NT2/D1 (cell line): ENCODE measurements at regions not wholly inside any gene's neighbourhood (a gene's known extent, or its start where the extent isn't known, plus 50 kb on each side); places are given as distances from the start of the nearest gene placed in this dataset.
"Not testable (repeated sequence)": the region's sequence is repeated elsewhere in the genome, so short reads cannot be mapped to it uniquely, and the experiment has no call there.

Experiments used
- DNase-seq: peaks from one replicate; pipeline ENCODE4 v3.0.0-alpha.2; 2011; ENCODE audit warnings: low read depth, low spot score
- H3K27me3 ChIP-seq: 2 replicates; pipeline ENCODE4 v1.6.0; 2011; ENCODE audit warnings: mild to moderate bottlenecking; ENCODE audit not compliant: insufficient read length, insufficient read depth
- H3K36me3 ChIP-seq: 2 replicates; pipeline ENCODE4 v1.6.1; 2011; ENCODE audit warnings: mild to moderate bottlenecking, low read length, mixed read lengths; ENCODE audit not compliant: insufficient read depth, insufficient read length
- H3K4me1 ChIP-seq: 2 replicates; pipeline ENCODE4 v1.5.1; 2011; ENCODE audit not compliant: insufficient read depth, insufficient read length
- H3K4me3 ChIP-seq: 2 replicates; pipeline ENCODE4 v1.5.1; 2011; ENCODE audit warnings: low read depth; ENCODE audit not compliant: insufficient read length
- H3K9ac ChIP-seq: 2 replicates; pipeline ENCODE4 v1.6.0; 2011; ENCODE audit warnings: low read depth; ENCODE audit not compliant: insufficient read length
- H3K9me3 ChIP-seq: 2 replicates; pipeline ENCODE4 v1.5.1; 2011; ENCODE audit warnings: mild to moderate bottlenecking, low read length; ENCODE audit not compliant: insufficient read depth
- SUZ12 ChIP-seq: IDR thresholded peaks from 2 replicates; pipeline ENCODE4 v1.6.1; 2011; ENCODE audit not compliant: insufficient read length, insufficient read depth; ENCODE audit errors: extremely low read depth
- YY1 ChIP-seq: IDR thresholded peaks from 2 replicates; pipeline ENCODE4 v1.6.1; 2011; ENCODE audit not compliant: insufficient read length, insufficient read depth
- ZNF274 ChIP-seq: IDR thresholded peaks from 2 replicates; pipeline ENCODE4 v1.6.1; 2011; ENCODE audit warnings: mild to moderate bottlenecking, low read depth, low read length

- Histone ChIP-seq H3K4me1 (no peaks in the 10 kb centered on the region), H3K9ac (no peak overlapping the region), H3K9me3 (no peaks in the 10 kb centered on the region), H3K27me3 (no peaks in the 10 kb centered on the region), H3K4me3 (no peak overlapping the region), H3K36me3 (no peaks in the 10 kb centered on the region)
- TF ChIP-seq YY1 = no peak
- TF ChIP-seq ZNF274 = no peak
- TF ChIP-seq SUZ12 = no peak
- no peak for DNase-seq
Observed at GRCh38 chr2:167749016-167749415, 498.4 kb downstream of the STK39 start.

GRCh38 chr2:167748536-167748935, 498.9 kb downstream of the STK39 start:
- Histone ChIP-seq H3K9me3 (no peaks in the 10 kb centered on the region), H3K4me3 (no peak overlapping the region), H3K27me3 (no peaks in the 10 kb centered on the region), H3K9ac (no peak overlapping the region), H3K36me3 (no peaks in the 10 kb centered on the region), H3K4me1 (no peaks in the 10 kb centered on the region)
- TF ChIP-seq YY1 = no peak
- no peak for TF ChIP-seq SUZ12
- no peak for TF ChIP-seq ZNF274
- DNase-seq = no peak

GRCh38 chr2:167745667-167746066, 501.7 kb downstream of the STK39 start:
- Histone ChIP-seq H3K9ac (no peak overlapping the region), H3K4me3 (no peak overlapping the region), H3K9me3 (no peaks in the 10 kb centered on the region), H3K4me1 (no peaks in the 10 kb centered on the region), H3K27me3 (no peaks in the 10 kb centered on the region), H3K36me3 (no peaks in the 10 kb centered on the region)
- no peak for DNase-seq
- TF ChIP-seq ZNF274 (no peak), SUZ12 (no peak), YY1 (no peak)

- H3K36me3 ChIP-seq, DNase-seq, H3K9me3 ChIP-seq, H3K27me3 ChIP-seq, H3K4me3 ChIP-seq, H3K4me1 ChIP-seq, H3K9ac ChIP-seq: not testable (repeated sequence)
Observed at GRCh38 chr2:167739921-167740320, 507.5 kb downstream of the STK39 start.

GRCh38 chr2:167733747-167734146, 513.6 kb downstream of the STK39 start:
- Histone ChIP-seq H3K9ac (no peak overlapping the region), H3K9me3 (no peaks in the 10 kb centered on the region), H3K4me1 (no peaks in the 10 kb centered on the region), H3K27me3 (no peaks in the 10 kb centered on the region), H3K4me3 (no peak overlapping the region), H3K36me3 (no peaks in the 10 kb centered on the region)
- no peak for TF ChIP-seq YY1
- no peak for TF ChIP-seq ZNF274
- TF ChIP-seq SUZ12 = no peak
- DNase-seq = no peak

- no peak for DNase-seq
- no peak overlapping the region for H3K4me3 ChIP-seq
- no peaks in the 10 kb centered on the region for H3K4me1 ChIP-seq
- H3K27me3 ChIP-seq = no peaks in the 10 kb centered on the region
- H3K36me3 ChIP-seq = no peaks in the 10 kb centered on the region
- TF ChIP-seq SUZ12 (no peak), ZNF274 (no peak), YY1 (no peak)
- H3K9ac ChIP-seq = no peak overlapping the region
- no peaks in the 10 kb centered on the region for H3K9me3 ChIP-seq
Observed at GRCh38 chr2:167732326-167732725, 515.1 kb downstream of the STK39 start.

GRCh38 chr2:167729911-167730310, 517.5 kb downstream of the STK39 start:
- TF ChIP-seq YY1 (no peak), ZNF274 (no peak), SUZ12 (no peak)

GRCh38 chr2:167726788-167727187, 520.6 kb downstream of the STK39 start:
- H3K27me3 ChIP-seq = no peaks in the 10 kb centered on the region
- no peak overlapping the region for H3K4me3 ChIP-seq
- TF ChIP-seq SUZ12 (no peak), YY1 (no peak), ZNF274 (no peak)
- H3K36me3 ChIP-seq = no peaks in the 10 kb centered on the region
- no peak overlapping the region for H3K9ac ChIP-seq
- DNase-seq = no peak
- no peaks in the 10 kb centered on the region for H3K9me3 ChIP-seq
- no peaks in the 10 kb centered on the region for H3K4me1 ChIP-seq

More at GRCh38 chr2:167729911-167730310, 517.5 kb downstream of the STK39 start:
- Histone ChIP-seq H3K27me3 (no peaks in the 10 kb centered on the region), H3K9ac (no peak overlapping the region), H3K4me1 (no peaks in the 10 kb centered on the region), H3K36me3 (no peaks in the 10 kb centered on the region), H3K4me3 (no peak overlapping the region), H3K9me3 (no peaks in the 10 kb centered on the region)
- DNase-seq = no peak
